ENCODE measurements at regions not wholly inside any gene's neighbourhood (a gene's known extent, or its start where the extent isn't known, plus 50 kb on each side); places are given as distances from the start of the nearest gene placed in this dataset.
A peak's percentile ranks its signal among the peaks of the same experiment; 100 is the strongest.
"Not testable (repeated sequence)": the region's sequence is repeated elsewhere in the genome, so short reads cannot be mapped to it uniquely, and the experiment has no call there.

DNA sequence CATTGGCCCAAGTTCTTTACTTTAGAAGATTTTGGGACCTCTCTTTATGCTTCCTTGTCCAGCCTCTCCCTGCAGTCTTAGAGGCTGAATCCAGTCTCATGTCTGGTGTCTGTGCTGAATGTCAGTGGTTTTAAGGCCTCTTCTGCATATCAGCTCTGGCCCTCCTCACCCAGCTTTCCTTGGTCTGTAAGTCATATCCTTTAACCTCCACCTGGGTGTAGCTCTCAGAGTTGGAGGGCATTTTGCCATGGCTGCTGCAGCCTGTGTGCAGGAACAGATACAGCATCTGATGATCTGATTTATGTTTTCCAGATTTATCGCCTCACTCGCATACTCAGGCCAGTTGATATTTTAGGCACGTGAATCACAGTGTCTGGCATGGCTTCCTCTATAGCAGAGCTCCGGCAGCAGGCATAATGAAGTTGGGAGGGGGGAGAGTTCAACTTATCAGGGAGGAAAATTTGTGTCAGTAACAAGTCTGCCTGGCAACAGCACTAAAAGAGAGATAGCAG lies 335.0 kb downstream of the PCNX1 start:
- no peak for DNase-seq

DNA sequence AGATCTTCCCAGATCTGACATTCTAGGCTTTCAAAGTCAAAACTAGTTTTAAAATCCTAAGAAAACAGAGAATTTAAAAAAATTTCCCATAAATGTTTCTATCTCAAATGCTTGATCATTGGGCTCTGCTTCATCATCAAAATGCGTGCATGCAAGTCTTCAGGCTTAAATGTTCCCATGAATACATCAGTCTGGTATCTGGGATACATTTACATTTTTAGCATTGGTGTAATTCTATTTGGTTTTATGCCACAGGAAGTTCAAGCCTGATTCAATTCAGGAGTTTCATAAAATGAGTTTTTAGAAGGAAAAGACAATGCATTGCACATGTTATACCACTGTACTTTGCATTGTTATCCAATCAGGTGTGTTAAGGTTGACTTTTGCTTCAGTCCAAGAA lies 336.4 kb downstream of the PCNX1 start:
- DNase-seq, result no peak

DNA sequence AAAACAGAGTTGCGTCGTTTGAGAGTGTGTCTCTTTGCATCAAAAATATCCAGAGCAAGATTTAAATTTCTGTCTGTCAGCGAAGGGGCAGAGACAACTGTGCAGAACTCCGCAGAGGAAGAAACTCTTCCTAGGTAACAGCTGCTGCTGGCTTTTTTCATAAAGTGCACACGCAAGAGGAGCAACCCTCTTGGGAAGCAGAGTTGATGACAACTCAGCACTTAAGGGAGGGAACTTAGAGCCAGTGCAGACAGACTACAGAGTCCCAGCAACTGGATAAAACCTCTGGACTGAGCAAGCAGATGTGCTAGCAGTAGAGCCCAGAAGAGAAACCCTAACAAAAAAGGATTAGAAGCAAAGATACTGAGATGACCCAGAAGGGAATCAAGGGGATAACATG lies 337.1 kb downstream of the PCNX1 start:
- DNase-seq, result no peak

DNA sequence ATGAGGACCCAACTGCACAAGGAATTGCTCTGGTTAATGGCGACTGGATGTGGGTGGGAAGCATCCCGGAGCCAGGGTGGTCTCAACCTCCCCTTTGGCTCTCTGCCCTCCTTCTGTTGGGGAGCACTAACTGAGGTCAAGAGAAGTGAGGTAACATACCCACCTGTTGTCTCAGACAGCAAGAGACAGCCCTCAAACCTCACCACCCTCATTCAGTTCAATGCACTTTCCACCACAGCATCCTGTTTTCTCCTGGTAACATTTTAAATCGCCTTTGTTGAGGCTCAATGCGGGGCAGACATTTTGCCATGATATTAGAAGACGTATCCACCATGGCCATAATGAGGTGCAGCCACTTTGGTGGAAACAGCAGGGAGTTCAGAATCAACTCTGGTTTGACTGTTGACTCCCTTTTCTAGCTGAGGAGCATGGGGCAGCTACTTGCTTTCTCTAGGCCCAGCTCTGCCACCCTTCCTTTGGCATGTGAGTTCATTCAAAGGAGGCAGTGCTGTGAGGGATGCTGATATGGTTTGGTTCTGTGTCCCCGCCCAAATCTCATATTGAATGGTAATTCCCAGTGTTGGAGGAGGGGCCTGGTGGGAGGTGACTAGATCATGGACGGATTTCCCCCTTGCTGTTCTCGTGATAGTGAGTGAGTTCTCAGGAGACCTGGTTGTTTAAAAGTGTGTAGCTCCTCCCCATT lies 338.6 kb downstream of the PCNX1 start:
- DNase-seq, result peak; percentile 22

DNA sequence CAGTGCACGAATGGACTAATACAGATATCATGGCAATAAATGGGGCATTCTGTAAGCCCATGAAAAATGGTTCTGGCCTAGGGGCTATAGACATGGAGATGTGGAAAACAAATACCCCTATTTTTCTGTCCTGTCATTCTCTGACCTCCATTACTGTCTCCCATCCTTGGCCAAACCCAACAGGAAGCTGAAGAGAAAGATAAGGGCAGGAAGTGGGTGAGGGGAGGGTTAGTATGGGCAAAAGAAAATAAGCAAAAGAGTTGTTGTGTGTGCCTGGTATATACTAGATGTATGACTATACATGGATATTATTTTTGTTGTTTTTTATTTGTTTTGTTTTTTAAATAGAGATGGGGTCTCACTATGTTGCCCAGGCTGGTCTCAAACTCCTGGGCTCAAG lies 339.3 kb downstream of the PCNX1 start:
- no peak for DNase-seq

DNA sequence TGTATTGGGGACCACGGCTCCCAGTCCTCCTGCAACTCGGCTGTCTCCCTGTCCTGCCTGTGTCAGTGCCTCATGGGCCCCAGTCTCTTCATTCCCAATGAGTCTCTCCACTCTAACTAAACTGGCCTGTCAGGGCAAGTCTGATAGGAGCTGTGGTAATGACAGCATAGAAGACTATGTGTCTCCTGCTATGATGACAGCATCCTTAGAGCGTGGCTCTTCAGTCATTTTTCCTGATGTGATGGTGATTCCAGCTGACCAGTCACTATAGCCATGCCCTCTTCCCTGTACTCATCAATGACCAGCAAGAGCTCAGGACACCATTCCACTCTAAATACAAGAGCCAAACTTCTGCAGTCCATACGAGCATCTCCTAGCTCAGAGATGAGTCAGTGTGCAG lies 339.8 kb downstream of the PCNX1 start:
- no peak for DNase-seq

DNA sequence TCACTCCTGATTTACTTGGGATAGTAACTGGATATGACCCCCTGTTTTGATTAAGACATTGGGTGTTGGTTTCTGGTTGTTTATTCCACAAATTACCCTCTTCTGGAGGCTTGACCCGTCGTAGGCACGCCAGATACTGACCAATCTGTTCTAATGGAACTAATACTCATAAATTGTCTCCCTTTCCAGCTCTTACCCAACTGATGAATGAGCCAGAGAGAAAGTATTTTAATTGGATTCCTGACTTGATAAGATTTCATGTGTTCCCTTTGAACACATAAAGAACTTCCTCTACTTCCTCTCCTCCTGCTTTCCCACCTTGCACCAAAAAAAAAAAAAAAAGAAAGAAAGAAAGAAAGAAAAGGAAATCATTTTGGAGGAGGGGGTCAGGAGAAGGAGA lies 340.9 kb downstream of the PCNX1 start:
- no peak for DNase-seq

DNA sequence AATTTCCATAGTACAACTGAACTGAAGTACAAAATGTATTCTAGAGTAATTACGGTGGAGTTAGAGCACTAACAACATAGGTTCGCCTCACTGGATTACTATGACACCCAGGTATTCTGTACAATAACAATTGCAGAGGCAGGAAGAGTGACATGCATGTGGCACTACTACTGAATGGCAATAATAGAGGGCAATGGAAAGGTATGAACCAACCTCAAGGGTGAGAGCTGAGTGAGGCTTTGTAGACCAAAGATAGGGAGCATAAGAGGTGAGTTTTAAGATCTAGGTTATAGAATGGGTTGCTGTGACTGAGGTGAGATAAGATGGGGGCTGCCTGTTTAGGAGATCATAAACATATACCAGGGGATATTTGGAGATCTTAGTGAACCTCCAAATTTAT lies 343.1 kb downstream of the PCNX1 start:
- DNase-seq, result no peak

DNA sequence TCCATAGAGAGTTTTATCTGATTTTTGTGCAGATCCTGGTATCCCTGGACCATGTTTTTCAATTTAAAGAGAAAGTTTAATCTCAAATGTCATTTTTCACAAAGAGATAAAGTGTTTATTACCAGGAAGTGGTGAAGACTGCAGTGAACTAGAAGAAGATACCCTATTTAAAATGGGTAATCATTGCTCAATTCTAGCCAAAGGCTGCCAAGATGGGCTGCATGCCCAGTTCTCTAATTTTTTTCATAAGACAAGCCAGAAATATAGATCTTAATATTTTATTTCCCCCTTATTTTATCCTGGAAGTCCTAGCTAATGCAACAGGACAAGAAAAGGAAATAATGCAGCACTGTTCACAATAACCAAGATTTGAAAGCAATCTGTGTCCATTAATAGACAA lies 343.5 kb downstream of the PCNX1 start:
- DNase-seq, result no peak

DNA sequence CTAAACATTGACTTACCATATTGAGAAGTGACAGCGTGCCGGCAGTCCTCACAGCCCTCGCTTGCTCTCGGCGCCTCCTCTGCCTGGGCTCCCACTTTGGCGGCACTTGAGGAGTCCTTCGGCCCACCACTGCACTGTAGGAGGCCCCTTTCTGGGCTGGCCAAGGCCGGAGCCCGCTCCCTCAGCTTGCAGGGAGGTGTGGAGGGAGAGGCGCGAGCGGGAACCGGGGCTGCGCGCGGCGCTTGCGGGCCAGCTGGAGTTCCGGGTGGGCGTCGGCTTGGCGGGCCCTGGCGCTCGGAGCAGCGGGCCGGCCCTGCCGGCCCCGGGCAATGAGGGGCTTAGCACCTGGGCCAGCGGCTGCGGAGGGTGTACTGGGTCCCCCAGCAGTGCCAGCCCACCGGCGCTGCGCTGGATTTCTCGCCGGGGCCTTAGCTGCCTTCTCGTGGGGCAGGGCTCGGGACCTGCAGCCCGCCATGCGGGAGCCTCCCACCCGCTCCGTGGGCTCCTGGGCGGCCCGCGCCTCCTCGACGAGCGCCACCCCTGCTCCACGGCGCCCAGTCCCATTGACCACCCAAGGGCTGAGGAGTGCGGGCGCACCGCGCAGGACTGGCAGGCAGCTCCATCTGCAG lies 346.9 kb downstream of the PCNX1 start:
- not testable (repeated sequence) for DNase-seq

DNA sequence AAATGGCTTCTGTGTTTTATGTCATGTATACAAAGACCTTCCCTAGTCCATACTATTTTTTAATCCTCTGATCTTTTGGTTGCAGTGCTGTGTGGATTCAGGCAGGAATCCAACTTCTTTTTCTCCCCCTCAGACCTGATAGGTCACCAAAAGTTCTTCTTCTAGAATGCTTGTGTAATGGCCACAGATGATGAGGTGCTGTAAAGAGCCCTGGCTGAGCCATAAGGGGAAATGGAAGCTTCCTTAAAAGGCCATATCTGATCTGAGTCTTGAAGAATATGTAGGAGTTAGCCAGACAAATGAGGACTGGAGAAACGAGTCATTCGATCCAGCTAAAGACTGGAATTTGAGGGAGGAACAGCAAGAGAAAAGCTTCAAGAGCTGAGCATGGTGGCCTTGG lies 353.9 kb downstream of the PCNX1 start:
- no peak for DNase-seq

DNA sequence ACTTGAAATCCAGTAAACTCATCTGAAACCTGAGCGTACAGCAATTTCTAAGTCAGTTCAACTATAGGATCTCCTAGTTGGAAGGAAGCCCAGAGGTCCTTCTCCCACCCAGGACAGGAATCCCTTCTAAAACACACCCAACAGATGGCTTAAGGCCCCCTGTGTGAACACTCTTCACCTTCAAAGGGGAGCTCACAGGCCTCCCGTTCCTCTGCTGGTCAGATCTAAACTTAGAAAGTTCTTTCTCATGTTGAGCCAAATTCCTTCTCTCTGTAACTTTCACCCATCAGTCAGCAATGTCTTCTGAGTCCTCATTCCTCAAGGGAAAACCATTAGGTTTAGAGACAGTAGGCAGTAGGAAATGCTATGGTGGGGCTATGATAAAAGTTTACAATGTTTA lies 355.2 kb downstream of the PCNX1 start:
- no peak for DNase-seq

DNA sequence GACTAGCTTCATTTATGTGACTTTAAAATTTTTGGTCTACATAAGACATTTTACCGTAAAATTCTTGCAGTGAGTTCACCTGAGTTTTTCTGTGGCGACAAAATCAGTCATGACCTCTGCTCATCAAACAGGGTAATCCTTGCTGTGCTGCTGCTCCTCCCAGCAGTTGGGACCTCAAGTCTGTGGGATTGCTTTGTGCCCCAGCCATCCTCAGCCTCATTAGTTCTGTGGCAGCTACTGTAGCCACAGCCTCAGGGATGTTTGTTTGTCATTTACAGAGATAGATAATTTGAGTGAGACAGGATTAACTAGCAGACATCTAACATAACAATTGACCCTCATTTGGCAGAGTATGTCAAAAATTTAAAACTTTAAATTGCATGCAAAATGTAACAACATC lies 357.0 kb downstream of the PCNX1 start:
- no peak for DNase-seq

DNA sequence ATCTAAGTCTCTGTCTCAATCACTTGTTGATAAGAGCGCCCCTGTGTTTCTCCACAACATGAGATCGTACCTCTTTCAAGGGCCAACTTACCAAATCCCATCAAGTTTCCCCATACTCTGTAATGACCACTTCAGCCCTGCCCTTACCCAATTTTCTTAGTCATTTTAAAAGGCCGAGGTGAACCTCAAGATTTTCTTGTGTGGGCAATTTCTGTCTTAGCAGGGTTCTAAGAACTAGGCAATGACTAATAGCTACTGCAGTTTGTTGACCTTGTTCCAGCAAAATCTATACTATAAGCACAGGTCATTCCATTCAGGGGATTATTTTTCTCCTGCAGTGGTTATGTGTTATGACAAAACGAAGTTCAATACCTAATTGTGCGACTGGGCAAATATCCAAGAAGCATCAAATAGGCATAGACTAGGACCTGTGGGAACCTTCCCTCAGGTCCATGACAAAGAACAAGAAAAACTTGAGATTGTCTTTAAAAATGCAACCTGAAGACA lies 359.8 kb downstream of the PCNX1 start:
- no peak for DNase-seq

DNA sequence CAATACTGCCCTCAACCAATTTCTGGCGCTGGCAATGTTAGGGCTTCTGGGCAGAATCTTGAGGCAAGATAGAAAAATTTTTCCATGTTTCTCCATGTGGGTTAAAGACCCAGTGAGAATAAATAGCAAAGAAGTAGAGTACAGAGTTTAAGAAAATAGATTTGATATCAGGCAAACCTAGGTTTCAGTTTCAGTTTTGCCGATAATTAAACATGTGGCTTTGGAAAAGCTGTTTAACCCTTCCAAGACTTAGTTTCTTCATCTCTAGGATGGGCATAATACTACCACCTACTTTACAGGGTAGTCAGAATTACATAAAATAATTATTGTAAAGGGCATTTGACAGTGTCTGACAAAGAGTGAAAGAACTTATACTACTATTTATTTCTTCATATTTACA lies 360.4 kb downstream of the PCNX1 start:
- no peak for DNase-seq

DNA sequence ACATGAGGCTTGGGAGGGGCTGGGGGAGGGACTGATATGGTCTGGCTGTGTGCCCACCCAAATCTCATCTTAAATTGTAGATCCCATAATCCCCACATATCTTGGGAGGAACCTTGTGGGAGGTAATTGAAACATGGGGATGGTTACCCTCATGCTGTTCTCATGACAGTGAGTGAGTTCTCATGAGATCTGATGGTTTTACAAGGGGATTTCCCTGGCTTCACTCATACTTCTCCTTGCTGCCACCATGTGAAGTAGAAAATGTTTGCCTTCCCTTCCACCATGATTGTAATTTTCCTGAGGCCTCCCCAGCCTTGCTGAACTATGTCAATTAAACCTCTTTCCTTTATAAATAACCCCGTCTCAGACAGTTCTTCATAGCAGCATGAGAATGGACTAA lies 362.9 kb downstream of the PCNX1 start:
- DNase-seq, result no peak

DNA sequence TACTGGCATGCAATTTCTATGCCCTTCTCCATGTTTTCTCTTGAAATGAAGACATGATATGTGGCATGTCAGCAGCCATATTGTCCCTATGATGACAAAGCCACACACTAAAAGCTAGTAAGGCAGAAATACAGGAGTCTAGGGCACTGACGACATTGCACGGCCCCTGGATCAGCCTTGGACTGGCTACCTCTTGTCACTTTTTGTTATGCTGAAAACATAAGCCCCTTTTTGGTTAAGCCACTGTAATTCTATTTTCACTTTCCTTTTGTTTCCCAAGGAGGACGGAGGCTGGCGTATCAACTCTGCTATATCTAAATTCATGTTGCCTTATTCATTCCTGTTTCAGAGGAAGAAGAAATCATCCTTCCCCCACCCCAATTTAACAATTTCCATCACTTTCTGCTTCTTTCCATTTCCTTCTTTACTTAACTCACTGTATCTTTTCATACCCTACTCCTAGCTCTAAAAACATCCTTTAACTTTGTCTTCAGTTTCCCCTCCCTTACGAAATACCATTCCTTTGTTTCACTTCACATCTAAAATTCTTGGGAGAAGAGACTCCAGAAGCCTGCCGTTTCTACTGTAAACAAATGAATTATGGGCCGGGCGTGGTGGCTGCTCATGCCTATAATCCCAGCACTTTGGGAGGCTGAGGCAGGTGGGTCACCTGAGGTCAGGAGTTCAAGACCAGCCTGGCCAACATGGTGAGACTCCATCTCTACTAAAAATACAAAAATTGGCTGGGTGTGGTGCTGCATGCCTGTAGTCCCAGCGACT lies 364.1 kb downstream of the PCNX1 start:
- no peak for DNase-seq

DNA sequence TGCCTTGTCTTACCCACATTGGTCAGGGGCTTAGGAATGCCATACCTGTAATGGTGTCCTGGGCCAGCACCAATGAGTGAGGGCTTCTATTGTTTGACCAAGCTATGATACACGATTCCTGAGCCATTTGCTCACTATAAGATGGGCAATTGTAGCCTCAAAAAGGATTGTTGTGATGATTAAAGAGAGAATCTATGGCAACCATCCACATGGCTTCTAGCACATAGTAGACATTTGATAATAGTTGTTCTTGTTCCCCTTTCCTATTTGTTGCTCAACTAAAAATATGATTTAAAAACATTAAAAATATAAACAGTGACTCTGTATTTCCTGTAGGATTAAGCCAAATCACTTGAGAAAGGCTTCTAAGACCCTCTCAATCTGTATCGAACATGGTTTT lies 366.1 kb downstream of the PCNX1 start:
- no peak for DNase-seq

DNA sequence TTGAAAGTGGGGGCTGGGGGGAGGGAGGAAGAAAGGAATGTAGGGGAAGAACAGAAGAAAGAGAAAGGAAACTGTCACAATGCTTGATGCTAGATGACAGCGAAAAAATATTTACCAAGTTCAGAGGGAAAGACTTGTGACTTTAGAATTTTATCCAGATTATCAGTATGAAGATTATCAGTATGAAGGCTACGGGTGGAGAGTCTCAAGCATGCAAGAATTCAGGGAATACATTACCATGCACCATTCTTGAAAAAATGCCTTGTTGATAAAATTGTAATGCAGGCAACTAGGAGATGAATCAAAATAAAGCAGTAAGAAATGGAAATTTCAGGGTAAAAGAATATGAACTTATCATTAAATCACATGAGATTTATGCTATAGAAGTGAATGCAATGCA lies 376.8 kb downstream of the PCNX1 start:
- DNase-seq, result no peak

DNA sequence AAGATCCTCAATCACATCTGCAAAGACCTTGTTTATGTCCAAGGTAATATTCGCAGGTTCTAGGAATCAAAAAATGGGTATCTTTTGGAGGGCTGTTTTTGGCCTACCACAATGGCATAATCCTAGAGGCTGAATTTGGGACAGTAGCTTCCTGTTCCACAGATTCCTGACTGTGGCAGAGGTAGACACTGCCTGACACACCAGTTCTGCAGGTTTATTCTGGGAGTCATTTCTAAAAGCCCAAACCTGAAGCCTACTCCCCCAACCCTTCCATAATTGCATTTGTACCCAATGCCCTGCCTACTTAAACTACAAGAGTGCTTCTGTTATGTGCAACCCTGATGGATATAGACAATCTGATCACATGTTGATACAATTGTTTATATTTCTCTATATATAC lies 378.9 kb downstream of the PCNX1 start:
- no peak for DNase-seq

DNA sequence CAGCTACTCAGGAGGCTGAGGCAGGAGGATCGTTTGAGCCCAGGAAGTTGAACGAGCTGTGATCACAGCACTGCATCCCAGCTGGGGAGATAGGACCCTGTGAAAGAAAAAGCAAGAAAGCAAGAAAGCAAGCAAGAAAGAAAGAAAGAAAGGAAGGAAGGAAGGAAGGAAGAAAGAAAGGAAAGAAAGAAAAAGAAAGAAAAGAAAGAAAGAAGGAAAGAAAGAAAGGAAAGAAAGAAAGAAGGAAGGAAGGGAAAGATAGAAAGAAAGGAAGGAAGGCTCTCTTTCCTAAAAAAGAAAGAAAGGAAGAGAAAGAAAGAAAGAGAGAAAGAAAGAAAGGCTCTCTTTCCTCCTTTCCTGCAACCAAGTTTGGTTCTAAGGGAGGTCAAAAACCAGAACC lies 380.3 kb downstream of the PCNX1 start:
- DNase-seq, result no peak

DNA sequence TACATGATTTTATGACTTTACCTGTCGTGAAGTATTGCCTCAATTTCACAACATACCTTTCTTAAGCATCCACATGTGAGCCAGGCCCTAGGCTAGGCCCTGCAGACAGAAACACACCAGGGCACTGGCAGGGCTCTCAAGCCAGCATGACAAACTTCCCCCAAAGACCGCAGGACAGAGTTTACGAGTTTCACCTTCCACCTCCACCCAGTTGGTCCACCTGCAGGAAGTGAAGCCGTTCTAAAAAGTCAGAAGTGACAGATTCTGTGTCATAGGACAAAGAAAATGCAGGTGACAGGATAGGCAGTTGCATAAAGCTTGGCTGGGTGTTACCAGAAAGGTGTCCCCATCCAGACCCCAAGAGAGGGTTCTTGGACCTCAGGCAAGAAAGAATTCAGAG lies 382.3 kb downstream of the PCNX1 start:
- DNase-seq, result peak; percentile 11

DNA sequence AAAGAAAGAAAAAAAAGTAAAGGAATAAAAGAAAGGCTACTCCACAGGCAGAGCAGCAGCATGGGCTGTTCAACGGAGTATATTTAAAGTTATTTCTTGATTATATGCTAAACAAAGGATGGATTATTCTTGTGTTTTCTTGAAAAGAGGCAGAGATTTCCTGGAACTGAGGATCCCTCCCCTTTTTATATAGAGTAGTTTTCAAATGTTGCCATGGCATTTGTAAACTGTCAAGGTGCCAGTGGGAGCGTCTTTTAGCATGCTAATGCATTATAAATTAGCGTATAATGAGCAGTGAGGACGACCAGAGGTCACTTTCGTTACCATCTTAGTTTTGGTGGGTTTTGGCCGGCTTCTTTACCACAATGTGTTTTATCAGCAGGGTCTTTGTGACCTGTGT lies 383.0 kb downstream of the PCNX1 start:
- DNase-seq, result no peak

DNA sequence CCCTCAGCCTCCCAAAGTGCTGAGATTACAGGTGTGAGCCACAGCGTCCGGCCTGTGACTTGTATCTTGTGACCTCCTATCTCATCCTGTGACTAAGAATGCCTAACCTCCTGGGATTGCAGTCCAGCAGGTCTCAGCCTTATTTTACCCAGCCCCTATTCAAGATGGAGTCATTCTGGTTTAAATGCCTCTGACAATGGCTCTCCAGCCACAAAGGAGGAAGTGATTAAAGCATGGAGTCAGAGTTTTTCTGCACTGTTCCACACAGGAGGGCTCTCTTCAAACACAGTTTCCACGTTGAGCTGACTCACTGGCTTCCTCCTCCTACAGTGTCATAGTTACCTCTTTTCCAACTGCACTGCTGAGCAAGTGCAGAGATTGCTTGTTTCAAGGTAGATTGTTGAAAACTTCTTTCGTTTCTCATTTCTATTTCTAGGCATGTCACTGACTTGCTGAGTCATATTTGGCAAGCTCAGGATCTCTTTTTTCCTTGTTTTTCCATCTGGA lies 383.8 kb downstream of the PCNX1 start:
- DNase-seq, result peak; percentile 69
